ENCODE measurements at regions not wholly inside any gene's neighbourhood (a gene's known extent, or its start where the extent isn't known, plus 50 kb on each side); places are given as distances from the start of the nearest gene placed in this dataset.

DNA sequence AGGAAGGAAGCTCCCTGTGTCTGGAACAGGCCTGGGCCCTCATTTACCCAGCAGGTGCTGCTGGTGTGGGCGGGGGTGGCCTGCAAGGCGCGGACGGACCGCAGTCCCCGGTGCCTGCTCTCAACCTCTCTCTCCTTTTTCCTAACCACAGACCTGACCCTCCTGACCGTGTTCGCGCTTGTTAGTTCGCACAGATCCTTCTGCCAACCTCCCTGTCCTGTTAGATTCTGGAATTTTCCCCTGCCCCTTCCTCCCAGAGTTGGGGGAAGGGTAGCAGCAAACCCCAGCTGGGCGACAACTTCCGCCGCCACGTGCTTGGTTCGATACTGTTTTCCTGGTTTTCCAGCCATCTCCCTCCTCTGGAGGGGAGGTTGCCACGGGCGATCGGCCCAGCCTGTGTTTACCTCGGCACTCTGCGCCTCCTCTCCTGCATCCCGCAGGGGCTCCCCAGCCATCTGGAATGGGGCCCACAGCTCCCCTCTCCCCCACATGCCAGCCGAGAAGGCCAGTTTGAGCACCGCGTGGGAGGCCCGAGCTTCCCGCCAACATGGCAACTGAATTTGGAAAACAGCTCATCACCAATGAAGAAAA lies 70.8 kb upstream of the UNC5A start:
- WGBS, 5 donors, result 25 to 38% (median 29%) methylated on average over 26 of the region's 26 CpGs
- H3K27me3 ChIP-seq (replicated peaks in 1 of 7), result peaks cover 0 to 100% (median 66%) of the 10 kb centered on the region in 7 donors
- intact Hi-C loops (cut with DNase I; ENCODE audit: low total_unique reads), result no loop called here

DNA sequence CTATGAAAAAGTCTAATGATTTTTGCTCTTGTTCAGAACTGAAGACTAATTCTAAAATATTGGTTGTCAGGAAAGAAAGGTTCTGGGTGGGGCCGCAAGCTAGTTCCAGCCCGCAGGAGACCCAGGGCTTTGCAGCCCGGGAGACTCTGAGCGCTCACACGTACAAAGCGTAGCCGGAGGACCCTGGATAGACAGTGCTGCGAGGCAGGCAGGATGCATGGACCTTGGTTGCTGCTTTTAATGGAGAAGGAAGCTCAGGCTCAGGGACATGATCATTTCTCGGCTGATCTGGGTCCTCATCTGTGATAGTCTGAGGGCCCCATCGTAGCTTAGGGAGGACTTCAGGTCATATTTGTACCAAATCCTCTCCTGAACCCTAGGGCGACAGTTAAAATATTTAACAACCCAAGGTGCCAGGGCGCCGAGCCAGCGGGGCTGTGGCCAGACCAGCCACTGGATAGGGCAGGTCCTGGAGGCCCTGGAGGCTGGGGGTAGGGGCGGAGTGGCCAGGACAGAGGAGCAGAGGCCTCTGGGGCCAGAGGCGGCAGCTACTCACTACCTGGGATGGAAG lies 70.1 kb upstream of the UNC5A start:
- no peak for TF ChIP-seq POLR2A (IDR thresholded peaks at IDR 0.05)
- TF ChIP-seq, protein P1, sequence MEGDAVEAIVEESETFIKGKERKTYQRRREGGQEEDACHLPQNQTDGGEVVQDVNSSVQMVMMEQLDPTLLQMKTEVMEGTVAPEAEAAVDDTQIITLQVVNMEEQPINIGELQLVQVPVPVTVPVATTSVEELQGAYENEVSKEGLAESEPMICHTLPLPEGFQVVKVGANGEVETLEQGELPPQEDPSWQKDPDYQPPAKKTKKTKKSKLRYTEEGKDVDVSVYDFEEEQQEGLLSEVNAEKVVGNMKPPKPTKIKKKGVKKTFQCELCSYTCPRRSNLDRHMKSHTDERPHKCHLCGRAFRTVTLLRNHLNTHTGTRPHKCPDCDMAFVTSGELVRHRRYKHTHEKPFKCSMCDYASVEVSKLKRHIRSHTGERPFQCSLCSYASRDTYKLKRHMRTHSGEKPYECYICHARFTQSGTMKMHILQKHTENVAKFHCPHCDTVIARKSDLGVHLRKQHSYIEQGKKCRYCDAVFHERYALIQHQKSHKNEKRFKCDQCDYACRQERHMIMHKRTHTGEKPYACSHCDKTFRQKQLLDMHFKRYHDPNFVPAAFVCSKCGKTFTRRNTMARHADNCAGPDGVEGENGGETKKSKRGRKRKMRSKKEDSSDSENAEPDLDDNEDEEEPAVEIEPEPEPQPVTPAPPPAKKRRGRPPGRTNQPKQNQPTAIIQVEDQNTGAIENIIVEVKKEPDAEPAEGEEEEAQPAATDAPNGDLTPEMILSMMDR (IDR thresholded peaks at IDR 0.05 in 8 of 11, conservative IDR thresholded peaks at IDR 0.05 in 3 of 11), result no peak
- TF ChIP-seq POLR2AphosphoS5 (IDR thresholded peaks at IDR 0.05), result no peak
- H3K4me3 ChIP-seq, result no peak overlapping the region
- H3K36me3 ChIP-seq, result no peaks in the 10 kb centered on the region
- peak; percentile 32 for DNase-seq
- intact Hi-C loops (cut with DNase I; ENCODE audit: low total_unique reads), result no loop called here
- H3K27ac ChIP-seq, result no peak overlapping the region
- no peaks in the 10 kb centered on the region for H3K9me3 ChIP-seq
- 77 to 82% (median 80%) methylated on average over 16 of the region's 16 CpGs for WGBS, 5 donors
- peaks cover 0 to 100% (median 68%) of the 10 kb centered on the region in 7 donors for H3K27me3 ChIP-seq (replicated peaks in 1 of 7)
- H3K4me1 ChIP-seq, result peaks cover 0 to 24% (median 14%) of the 10 kb centered on the region in 6 donors

More for the DNA sequence above, 70.8 kb upstream of the UNC5A start:
- no peak for TF ChIP-seq POLR2A (IDR thresholded peaks at IDR 0.05)
- TF ChIP-seq, protein P1 (IDR thresholded peaks at IDR 0.05 in 8 of 11, conservative IDR thresholded peaks at IDR 0.05 in 3 of 11), result no peak
- TF ChIP-seq POLR2AphosphoS5 (IDR thresholded peaks at IDR 0.05), result no peak
- H3K36me3 ChIP-seq, result no peaks in the 10 kb centered on the region
- no peak overlapping the region for H3K27ac ChIP-seq
- no peaks in the 10 kb centered on the region for H3K9me3 ChIP-seq
- no peak overlapping the region for H3K4me3 ChIP-seq
- DNase-seq, result peak; percentile 44
- H3K4me1 ChIP-seq, result peaks cover 0 to 18% (median 14%) of the 10 kb centered on the region in 6 donors

DNA sequence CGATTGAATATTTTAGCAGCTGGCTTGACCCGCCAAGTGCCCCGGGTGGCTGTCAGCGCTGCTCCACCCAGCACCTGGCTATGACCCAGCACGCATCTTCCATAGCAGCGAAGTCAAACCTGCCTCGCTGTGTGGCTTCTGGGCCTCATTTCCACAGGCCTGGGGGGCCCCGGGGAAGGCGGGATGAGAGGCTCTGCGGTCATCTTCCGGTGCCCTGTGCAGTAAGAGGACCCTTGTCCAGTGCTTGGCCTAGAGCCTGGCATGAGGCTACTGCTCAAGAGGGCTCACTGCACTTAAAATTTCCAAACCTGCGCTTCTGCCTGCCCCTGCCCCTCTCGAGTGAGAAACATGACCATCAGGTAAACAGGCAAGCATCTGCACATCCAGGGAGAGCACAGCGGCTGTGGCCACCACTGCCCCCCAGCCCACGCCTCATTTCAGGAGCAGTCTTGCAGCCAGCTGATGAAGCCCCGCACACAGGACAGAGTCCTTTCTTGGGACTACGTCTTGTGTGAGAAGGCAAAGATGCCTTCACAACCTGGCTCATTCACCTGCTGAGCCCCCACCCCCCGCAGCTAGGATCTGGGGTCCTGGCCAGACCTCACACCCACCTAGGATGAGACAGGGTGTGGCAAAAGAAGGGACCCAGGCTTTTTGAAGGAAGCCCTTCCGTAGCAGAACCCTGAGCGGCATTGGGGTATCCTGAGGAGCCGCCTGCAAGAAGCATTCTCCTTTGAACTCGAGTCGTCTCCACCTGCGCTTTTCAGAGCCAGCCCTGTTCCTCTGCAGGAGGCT lies 69.5 kb upstream of the UNC5A start:
- TF ChIP-seq POLR2A (IDR thresholded peaks at IDR 0.05) (no peak), POLR2AphosphoS5 (IDR thresholded peaks at IDR 0.05) (no peak)
- TF ChIP-seq, protein P1 (IDR thresholded peaks at IDR 0.05 in 8 of 11, conservative IDR thresholded peaks at IDR 0.05 in 3 of 11), result no peak
- 77 to 82% (median 78%) methylated on average over 19 to 24 of the region's 24 CpGs for WGBS, 5 donors
- Histone ChIP-seq H3K27me3 (replicated peaks in 1 of 7) (peaks cover 0 to 100% (median 66%) of the 10 kb centered on the region in 7 donors), H3K4me1 (peaks cover 0 to 31% (median 16%) of the 10 kb centered on the region in 6 donors), H3K36me3 (no peaks in the 10 kb centered on the region), H3K4me3 (no peak overlapping the region), H3K9me3 (no peaks in the 10 kb centered on the region), H3K27ac (no peak overlapping the region)
- intact Hi-C loops (cut with DNase I; ENCODE audit: low total_unique reads), result no loop called here
- peak; percentile 64 for DNase-seq
